ENCODE measurements at regions not wholly inside any gene's neighbourhood (a gene's known extent, or its start where the extent isn't known, plus 50 kb on each side); places are given as distances from the start of the nearest gene placed in this dataset.

DNA sequence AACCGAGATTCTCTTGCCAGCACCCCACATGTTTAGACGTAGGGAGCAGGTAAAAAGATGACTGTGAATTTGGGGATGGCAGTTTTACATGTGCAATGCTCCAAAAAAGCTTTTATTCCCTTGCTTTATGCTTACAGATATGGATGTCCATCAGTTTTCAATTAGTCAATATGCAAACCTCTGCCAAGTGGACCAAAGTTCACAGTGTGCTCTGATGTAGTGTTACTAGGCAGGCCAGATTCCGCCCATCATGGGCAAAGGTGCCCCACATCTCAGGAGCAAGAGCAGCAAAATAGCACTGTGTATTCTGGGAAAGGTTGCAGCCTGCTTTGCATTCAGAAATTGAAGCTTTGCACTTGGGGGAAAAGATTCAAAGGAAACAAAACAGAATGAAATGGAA lies 329.7 kb upstream of the ZEB2 start:
- TF ChIP-seq ZNF776 (tag by site-specific recombination; IDR thresholded peaks at IDR 0.05; ENCODE audit: borderline replicate concordance): no peak
- TF ChIP-seq TCF7L2 (IDR thresholded peaks at IDR 0.05; ENCODE audit: borderline replicate concordance, low read depth, low read length): no peak
- no peak for TF ChIP-seq ZNF560 (tag by site-specific recombination; IDR thresholded peaks at IDR 0.05; ENCODE audit: borderline replicate concordance)
- TF ChIP-seq CTCF (tag by site-specific recombination; IDR thresholded peaks at IDR 0.05): no peak
- TF ChIP-seq ZNF350 (tag by site-specific recombination; IDR thresholded peaks at IDR 0.05): no peak
- no peak for TF ChIP-seq MZF1 (tag by site-specific recombination; IDR thresholded peaks at IDR 0.05; ENCODE audit: borderline replicate concordance)
- TF ChIP-seq ZNF133 (tag by site-specific recombination; IDR thresholded peaks at IDR 0.05): no peak
- TF ChIP-seq ZNF580 (tag by site-specific recombination; IDR thresholded peaks at IDR 0.05): no peak
- TF ChIP-seq, protein P1, sequence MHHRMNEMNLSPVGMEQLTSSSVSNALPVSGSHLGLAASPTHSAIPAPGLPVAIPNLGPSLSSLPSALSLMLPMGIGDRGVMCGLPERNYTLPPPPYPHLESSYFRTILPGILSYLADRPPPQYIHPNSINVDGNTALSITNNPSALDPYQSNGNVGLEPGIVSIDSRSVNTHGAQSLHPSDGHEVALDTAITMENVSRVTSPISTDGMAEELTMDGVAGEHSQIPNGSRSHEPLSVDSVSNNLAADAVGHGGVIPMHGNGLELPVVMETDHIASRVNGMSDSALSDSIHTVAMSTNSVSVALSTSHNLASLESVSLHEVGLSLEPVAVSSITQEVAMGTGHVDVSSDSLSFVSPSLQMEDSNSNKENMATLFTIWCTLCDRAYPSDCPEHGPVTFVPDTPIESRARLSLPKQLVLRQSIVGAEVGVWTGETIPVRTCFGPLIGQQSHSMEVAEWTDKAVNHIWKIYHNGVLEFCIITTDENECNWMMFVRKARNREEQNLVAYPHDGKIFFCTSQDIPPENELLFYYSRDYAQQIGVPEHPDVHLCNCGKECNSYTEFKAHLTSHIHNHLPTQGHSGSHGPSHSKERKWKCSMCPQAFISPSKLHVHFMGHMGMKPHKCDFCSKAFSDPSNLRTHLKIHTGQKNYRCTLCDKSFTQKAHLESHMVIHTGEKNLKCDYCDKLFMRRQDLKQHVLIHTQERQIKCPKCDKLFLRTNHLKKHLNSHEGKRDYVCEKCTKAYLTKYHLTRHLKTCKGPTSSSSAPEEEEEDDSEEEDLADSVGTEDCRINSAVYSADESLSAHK (tag by site-specific recombination; IDR thresholded peaks at IDR 0.05): no peak

All from HEK293 (cell line).